HG03135 (cell line): ENCODE measurements at regions not wholly inside any gene's neighbourhood (a gene's known extent, or its start where the extent isn't known, plus 50 kb on each side); places are given as distances from the start of the nearest gene placed in this dataset.

Source experiments
- ATAC-seq: cut with Tn5 transposase; IDR thresholded peaks from one replicate; pipeline ENCODE4 v1.9.1; 2021; ENCODE audit warnings: mild to moderate bottlenecking, moderate library complexity; ENCODE audit not compliant: unreplicated experiment

DNA sequence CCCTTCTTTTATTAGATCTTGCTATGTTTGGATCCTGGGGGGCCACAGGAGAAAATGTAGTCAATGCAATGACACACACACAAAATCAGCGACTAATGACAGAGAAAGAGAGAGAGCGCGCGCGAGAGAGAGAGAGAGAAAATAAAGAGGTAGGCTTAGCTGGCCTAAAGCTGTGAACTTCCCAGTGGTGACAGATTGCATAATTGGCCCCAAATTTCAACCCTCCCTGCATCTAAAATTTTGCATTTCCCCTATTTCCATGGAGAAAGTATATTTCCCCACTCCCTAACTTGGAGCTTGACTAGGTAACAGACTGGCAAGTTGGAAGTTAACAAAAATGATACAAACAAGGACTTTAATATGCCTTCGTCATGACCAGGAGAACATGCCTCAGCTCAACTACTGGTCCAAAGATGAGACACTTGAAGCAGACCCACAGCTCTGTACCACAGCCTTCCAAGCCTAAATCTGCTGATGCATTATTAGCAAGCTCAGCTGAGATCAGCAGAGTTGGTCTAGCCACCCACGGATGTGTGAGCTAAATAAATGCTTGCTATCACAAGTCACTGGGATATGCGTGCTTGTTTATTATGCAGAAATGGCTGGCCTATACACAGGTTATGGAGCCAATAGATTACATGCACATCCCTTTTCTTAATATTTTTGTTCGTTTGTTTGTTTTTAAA lies 118.1 kb upstream of the PRDM1 start:
- ATAC-seq: no peak

DNA sequence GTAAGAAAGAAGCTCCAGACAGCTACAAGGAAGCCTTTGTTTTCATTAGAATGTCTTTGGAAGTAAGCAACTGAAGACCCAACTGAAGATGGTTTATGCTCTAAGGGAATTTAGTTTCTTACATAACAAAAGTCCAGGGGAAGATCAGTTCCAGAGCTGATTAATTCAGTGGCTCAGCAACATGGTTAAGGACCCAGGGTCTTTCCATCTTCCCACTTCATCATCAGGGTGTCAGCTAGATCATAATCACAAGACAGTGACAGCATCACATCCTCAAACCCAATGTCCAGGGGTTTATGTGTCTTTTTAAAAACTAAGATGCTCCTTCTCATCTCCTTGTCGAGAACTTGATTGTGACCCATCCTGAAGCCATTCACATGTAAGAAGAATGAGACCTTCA lies 119.7 kb upstream of the PRDM1 start:
- ATAC-seq: no peak

DNA sequence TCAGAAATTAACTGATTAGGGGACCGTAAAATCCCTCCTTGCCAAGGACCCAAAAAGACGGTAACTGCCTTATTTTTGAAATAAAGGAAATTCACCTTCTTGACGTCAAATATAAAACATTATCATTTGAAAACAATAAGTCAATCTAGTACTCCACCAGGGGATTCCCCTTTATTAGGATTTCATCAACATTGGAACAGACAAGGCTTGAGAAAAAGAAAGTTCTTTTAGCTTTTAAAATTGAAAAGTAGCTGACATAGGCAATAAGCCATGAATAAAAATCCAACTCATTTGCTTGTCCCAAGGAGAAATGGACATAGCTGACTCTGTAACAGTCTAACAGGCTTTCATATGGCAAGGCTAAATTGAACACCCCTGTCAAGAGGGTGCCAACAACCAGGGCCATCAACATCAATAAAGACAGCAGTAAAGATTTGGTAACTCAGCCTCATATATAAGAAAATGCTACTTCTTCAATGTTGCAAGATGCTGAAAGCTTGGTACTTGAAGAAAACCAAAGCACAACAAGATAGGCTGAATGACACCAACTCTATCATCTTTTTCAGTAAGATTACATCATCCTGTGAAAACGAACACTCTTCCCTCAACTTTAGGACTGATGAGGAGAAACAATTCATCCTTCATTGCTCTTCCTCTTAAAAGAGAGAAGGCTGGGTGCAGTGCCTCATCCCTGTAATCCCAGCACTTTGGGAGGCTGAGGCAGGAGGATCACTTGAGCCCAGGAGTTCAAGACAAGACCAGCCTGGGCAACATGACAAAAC lies 121.0 kb upstream of the PRDM1 start:
- ATAC-seq: no peak

DNA sequence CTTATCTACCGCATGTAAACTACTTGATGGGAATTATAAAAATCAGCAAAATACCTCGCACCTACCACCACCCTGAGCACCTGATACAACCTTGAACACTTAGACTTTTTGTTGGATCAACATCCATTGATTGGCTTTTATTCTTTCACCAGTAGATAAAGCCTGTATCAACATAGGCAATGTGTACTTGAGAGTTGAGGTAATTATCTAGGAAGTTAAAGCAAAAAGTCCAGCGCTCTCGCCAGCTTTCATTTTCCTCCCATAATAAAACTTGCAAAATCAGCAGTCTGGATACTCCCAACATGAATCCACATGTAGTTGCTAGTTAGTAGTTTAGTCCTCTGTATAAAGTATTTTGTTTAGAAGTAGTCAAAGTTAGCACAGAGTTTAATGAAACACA lies 132.0 kb upstream of the PRDM1 start:
- no peak for ATAC-seq

DNA sequence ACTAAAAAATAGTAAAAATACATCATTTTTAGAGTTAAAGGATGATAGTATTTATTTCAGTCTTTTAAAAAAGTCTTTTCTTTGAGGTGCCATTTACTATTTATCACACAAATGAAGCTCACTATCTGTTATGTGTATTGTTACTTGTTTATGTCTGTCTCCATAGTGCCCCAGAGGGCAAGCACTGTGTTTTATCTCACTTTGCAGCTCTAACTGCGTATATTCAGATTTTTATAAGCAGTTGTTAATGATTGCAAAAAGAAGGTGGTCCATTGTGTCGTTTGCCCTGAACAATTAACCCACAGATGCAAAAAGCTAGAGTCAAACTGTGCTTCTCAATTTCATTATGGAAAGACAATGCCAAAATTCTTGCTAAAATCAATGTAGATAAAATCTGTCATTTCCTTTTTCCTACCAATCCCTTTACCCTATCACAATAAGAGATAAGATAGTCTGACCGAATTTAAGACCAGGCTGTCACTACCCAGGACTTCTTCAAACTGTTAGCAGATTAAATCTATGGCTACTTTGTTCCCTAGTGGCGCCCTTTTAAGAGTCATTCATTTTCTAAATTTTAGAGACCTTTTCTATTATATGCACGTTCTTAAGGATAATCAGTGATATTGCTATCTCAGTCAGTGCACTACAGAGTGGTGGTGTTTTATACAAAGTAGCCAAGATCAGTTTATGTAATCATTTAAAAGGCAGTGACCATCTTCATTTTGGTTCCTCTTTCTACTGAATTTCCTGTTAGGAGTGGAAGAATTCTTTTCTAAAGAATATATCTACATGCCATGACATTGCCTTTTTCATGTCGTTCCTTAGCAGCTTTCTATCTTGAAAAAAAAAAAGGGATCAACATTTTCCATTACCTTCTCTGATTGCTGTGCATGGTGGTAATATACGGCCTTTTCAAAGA lies 133.1 kb upstream of the PRDM1 start:
- no peak for ATAC-seq

DNA sequence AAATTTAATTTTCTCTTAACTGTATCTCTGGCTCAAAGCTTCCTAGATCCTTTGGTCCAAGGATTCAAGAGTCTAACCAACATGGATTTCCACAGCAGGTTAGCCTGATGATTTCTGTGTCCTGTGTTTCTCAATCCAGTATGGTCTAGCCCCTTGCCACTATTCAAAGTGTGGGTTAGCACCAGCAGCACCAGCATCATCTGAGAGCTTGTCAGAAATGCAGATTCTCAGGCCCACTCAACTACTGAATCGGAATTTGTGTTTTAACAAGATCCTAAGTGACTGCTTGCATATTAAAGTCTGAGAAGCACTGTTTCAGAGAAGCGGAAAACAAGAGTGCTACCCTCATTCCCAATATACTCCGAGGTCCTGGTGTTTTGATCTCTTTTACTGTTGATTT lies 133.8 kb upstream of the PRDM1 start:
- no peak for ATAC-seq

DNA sequence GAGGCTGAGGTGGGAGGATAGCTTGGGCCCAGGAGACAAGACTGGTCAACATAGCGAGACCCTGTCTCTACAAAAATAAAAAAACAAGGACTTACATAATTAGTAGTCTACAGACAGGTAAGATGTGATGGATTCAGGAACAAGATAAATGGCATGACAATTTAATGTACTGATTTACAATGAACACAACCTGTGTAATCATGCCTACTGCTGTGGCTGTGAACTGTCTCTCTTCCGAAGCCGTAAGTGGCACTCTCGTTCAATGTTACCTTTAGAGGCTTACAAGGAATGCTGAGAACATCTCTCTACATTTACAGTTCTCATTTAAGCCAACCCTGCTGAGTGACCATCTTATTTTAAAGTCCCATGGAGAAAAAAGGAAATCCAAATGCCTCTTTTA lies 134.8 kb upstream of the PRDM1 start:
- no peak for ATAC-seq

DNA sequence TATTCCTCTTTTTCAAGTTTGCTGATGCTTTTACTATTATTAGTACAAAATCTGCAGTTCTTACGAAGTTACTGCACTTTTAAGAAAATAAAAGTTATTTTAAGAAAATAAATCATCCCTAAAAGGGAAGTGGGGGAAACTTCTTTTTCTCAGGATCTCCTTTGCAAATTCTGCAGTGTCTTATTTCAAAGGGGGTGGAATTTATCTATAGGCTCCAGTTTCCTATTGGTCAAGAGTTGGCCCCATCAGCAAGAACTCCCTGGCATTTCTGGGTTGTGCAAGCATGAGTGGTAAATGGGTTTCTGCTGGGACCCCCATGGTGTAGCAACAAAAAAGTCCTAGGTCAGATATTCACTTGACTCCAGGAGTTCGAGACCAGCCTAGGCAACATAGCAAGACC lies 136.3 kb upstream of the PRDM1 start:
- ATAC-seq: no peak

DNA sequence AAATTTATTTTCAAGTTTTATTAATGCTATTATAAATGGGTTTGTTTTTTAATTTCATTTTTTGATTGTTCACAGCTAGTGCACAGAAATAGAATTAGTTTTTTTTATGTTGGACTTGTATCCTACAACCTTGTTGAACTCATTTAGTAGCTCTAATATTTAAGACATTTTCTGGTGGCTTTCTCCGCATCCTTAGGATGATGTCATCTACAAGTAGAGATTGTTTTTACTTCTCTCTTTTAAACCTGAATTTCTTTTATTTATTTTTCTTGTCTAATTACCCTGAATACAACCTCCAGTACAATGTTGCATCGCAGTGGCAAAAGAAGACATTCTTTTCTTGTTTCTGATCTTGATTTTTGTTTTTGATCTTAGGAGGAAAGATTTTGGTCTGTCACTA lies 142.6 kb upstream of the PRDM1 start:
- ATAC-seq: no peak

DNA sequence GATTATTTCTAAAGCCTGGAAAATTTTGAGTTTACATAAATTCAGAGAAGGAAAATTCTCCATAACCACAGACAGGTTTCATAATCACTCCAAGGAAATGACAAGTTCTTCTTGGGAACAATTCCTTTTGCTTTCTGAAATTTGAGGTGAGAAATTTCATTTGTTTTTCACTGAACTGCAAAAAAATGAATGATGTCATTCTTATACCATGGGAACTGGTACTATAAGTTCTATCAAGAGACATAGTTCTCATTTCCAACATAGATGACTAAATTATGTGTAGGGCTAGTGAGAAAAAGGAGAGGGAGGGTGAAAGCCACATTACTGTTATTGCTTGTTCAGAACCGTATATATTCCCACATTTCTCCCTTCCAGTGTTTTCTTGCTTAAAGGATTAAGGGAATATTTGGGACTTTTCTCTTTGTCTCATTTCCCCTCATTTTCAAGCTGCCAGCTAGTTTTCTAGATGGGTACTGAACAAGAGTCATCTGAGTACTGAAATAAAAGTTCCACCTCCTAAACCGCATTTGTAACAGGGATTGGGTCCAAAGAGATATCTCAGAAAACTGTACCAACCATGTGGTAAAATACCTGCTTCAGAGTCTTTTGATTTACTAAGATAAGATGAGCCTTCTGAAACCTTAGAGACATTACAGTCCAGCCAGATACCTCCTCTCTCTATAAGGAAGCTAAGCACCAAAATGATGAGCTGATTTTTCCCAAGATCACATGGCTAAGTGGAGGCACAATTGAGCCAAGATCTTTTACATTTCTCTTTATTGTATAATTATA lies 144.3 kb upstream of the PRDM1 start:
- no peak for ATAC-seq

DNA sequence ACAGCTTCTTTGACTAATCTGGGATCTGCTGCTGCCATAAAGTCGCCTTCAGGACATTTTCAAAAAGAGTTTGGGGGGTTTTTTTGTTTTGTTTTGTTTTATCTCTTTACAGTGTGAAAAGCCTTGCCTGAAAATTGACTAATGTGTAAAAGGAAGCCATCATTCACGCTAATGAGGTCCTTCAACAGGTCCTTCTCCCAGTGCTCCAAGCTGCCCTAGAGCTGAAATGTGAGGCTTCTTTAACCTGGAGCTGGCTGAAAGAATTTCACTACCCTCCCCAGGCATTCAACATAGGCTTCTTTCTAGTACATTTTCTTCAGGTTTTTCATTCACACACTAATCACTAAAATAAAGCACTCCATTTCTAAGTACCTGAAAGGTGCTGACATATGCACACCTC lies 145.1 kb upstream of the PRDM1 start:
- no peak for ATAC-seq

DNA sequence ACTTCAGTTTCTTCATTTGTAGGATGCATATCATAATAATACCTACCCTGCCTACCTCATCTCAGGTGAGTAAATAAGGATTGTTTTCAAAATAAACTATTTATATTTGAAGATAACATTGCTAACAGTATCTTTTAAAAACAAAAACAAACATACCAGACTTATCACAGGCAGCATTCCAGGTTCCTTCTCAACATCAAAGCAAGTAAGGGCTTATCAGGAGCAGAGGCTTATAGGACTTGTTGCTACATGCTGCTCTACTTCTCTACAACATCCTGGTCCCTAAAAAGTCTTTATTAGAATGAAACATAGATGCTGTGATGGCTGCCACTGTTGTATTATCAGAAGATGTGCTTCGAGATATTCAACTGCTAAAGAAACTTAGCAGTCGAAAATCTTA lies 149.2 kb upstream of the PRDM1 start:
- ATAC-seq: no peak

DNA sequence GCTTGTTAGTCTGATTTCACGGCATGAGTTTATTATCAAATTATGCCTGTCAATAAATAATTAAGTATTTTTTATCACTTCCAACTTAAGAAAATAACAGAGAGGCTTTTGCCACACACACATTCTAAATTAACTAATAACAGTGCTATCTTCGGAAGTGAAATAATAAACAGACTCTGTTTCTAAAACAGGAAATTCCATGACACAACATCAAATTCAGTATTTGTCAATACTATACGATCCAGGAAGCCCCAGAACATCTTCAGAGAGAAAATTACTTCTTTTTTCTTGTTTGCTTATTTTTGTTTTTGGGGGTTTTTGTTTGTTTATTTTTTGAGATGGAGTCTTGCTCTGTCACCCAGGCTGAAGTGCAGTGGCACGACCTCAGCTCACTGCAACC lies 150.7 kb upstream of the PRDM1 start:
- ATAC-seq: no peak

DNA sequence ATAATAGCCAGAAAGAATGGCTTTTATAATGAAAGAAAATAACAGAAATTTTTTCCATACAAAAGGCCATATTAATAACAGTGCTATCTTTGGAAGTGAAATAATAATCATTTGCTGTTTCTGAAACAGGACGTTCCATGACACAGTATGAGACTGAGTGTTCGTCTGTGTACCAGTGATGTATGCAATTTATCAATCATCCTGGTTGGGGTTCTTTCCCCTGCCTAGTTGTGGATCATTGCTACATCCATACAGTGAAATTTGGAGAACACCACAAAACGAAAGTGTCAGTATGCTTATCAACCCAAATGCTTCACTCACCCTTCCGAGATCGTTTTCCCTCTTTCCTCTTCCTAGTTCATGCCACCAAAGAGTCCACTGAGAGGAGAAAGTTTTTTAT lies 151.4 kb upstream of the PRDM1 start:
- ATAC-seq: no peak

DNA sequence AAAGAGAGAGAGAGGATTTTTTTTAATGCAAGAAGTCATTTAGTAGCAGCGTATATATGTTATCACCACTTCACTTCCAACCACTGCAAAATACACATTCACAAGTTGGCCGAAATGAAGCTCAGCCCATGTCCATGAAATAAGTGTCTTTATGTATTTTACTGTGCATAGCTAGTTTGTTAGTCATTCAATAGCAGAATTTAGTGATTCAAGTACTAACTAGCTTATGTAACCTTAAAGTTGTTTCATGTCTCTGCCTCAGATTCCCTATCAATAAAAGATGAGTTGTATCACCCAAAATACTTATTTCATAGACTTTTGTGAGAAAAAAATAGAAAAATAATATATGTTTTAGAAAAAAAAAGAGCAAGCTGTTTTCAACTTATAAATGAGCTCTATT lies 153.7 kb upstream of the PRDM1 start:
- no peak for ATAC-seq

DNA sequence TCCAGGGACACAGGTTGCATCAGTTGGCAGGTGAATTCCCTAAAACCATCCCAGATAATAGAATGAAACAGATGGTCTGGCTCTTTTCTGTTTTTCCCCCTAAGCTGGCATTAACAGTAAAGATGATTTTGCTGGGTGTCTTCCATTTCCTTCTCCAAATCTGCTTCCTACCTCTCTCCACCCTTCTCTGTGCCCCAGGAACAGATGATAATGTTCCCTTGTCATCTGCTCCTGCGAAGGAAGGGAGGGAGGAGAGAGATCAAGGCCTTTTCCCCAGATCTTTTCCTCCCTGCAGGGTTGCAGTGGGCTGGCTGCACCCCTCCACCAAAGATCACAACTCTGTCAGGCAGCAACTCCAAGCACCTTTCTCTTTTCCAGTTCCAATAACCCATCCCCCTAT lies 156.5 kb upstream of the PRDM1 start:
- no peak for ATAC-seq

DNA sequence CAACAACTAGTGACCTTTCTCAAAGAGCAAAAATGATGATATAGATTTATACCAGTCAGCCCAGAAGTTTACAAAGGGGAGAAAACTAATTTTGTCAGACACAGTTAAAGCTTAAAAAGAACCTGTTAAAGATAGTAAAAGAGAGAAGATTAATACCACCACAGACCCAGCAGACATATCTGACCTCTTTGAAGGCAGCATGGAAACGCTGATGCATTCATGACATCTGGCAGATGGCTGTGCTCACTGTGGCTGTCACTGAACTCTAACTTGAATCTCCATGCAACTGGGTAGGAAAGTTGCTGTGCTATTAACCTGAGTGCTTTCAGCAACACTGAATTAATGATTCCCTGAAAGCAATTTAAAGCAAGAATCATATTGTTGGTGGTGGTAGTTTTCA lies 159.8 kb upstream of the PRDM1 start:
- no peak for ATAC-seq

DNA sequence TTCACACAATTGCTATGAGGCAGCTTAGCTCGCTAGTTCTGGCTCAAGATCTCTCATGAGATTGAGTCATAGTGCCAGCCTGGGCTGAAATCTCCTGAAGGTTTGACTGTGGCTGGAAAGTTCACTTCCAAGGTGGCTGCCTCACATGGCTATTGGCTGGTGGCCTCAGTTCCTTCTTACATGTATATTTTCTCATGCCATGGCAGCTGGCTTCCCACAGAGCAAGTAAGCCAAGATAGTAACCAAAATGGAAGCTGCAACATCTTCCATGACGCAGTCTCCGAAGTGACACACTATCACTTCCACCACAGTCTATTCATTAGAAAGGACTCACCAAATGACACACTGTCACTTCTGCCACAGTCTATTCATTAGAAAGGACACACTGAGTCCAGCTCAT lies 160.4 kb upstream of the PRDM1 start:
- ATAC-seq: no peak

DNA sequence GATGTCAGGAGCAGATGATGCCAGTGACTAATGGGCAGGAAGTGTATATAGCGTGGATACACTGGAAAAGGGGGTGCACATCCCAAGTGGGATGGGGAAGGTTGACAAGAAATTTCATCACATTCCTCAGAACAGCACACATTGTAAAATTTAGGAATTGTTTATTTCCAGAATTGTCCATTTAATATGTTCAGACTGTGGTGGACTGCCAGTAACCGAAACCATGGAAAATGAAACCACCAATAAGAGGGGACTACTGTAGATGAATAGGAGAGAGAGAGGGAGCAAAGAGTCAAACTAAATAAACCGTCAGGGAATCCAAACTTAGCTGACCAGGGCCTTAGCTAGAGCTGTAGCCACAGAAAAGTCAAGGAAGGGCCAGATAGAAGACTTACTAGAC lies 164.4 kb upstream of the PRDM1 start:
- ATAC-seq: no peak

DNA sequence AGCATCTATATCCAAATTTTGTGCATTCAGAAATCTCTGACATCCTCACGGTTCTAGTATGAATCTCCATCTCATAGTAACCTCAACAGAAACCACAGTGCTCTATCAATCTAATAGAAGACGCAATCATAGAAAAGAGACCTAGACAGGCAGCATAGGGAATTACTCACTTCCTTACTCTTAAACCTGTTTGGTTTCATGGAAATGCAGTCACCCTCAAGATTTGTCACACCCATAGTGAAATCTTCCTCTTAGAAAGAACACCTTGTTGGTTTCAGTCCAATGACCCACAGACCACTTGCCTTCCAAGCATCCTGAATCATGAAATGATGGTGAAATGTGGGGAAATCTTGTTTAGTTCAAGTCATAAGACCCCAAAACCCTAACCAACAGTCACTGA lies 166.1 kb upstream of the PRDM1 start:
- no peak for ATAC-seq
